K562 (cell line): ENCODE measurements at regions not wholly inside any gene's neighbourhood (a gene's known extent, or its start where the extent isn't known, plus 50 kb on each side); places are given as distances from the start of the nearest gene placed in this dataset.

ENCODE experiments used
- ATAC-seq: fragments of 200-7000 bp; cut with Tn5 transposase; 3 replicates; pipeline ENCODE4 v1.9.1; 2020; ENCODE audit warnings: moderate library complexity
- BruUV-seq: library from RNA; stranded (reverse); fragments of 400-500 nt; replicated peaks from 2 replicates; lab custom pipeline; 2021; lab: Mats Ljungman, UMichigan
- CTCF ChIA-PET: fragments of 300-600 bp; formaldehyde crosslinking; extraction: SDS; loops from one replicate; lab custom pipeline; 2021; ENCODE audit warnings: low intra/inter-chr PET ratio; lab: Yijun Ruan, JAX
- POLR2A ChIA-PET: fragments of 300-600, 350-650 bp; sonication (Branson Sonifier 250); formaldehyde crosslinking; extraction: SDS; loops from one replicate; lab custom pipeline; 2021; ENCODE audit warnings: antibody characterized with exemption, inconsistent platforms; lab: Yijun Ruan, JAX
- DNase-seq, 4 experiments: peaks; one replicate each; pipeline versions ENCODE4 v3.0.0 to v3.0.0-alpha.2; 2011 to 2018; ENCODE audit warnings: low spot score in 3 of 4, mixed read lengths in 3 of 4; ENCODE audit errors: extremely low read depth in 1 of 4
- FAIRE-seq: peaks from 2 replicates; lab custom pipeline; 2011; peaks lifted over from hg19 to GRCh38; lab: Jason Lieb, UNC
- H2AFZ ChIP-seq: 2 replicates; pipeline ENCODE4 v1.6.0; 2011; ENCODE audit warnings: low read depth, low read length, control low read depth, inconsistent platforms
- H3K27ac ChIP-seq: fragments of 200-600 bp; 3 replicates; pipeline ENCODE4 v1.8.0; 2011; ENCODE audit warnings: low read depth, mild to moderate bottlenecking, control low read depth, inconsistent platforms, low read length, moderate library complexity, mixed read lengths; ENCODE audit errors: extremely low read depth
- H3K27me3 ChIP-seq, 2 experiments: fragments of 300-600 bp in 1 of 2; 2 replicates in 1 of 2; 3 replicates in 1 of 2; pipeline versions ENCODE4 v1.6.0 to v1.8.0; 2011; ENCODE audit warnings: inconsistent platforms in 2 of 2, low read length in 2 of 2, mild to moderate bottlenecking in 1 of 2, mixed read lengths in 1 of 2, moderate library complexity in 1 of 2; ENCODE audit not compliant: control insufficient read depth in 2 of 2, insufficient read depth in 2 of 2
- H3K36me3 ChIP-seq: fragments of 300-600 bp; 3 replicates; pipeline ENCODE4 v1.8.0; 2011; ENCODE audit warnings: mild to moderate bottlenecking, low read length, inconsistent platforms; ENCODE audit not compliant: control insufficient read depth, insufficient read depth
- H3K4me1 ChIP-seq, 2 experiments: fragments of 200-600 bp in 1 of 2; replicated peaks in 1 of 2; 2 replicates in 1 of 2; 3 replicates in 1 of 2; pipeline versions ENCODE4 v1.5.1 to v1.8.0; 2011; ENCODE audit warnings: inconsistent platforms in 2 of 2, low read length in 2 of 2, mild to moderate bottlenecking in 1 of 2, mixed read lengths in 1 of 2, moderate library complexity in 1 of 2; ENCODE audit not compliant: control insufficient read depth in 2 of 2, insufficient read depth in 2 of 2
- H3K4me2 ChIP-seq: 2 replicates; pipeline ENCODE4 v1.6.1; 2011; ENCODE audit warnings: low read length, control low read depth, inconsistent platforms, mixed read lengths; ENCODE audit not compliant: insufficient read depth
- H3K4me3 ChIP-seq: fragments of 200-600 bp; sonication (generic), shearing (Covaris generic); 2 replicates; pipeline ENCODE4 v1.5.1; 2016; ENCODE audit warnings: control low read depth, inconsistent platforms
- H3K79me2 ChIP-seq: fragments of 200-600 bp; 3 replicates; pipeline ENCODE4 v1.8.0; 2011; ENCODE audit warnings: low read length, inconsistent platforms; ENCODE audit not compliant: control insufficient read depth, insufficient read depth
- H3K9ac ChIP-seq, 2 experiments: 2 replicates each; pipeline versions ENCODE4 v1.6.0 to v1.6.1; 2011; ENCODE audit warnings: low read depth in 2 of 2, low read length in 2 of 2, control low read depth in 1 of 2, inconsistent platforms in 1 of 2, mild to moderate bottlenecking in 1 of 2, mixed read lengths in 1 of 2; ENCODE audit not compliant: insufficient read depth in 1 of 2
- H3K9me1 ChIP-seq: one replicate; pipeline ENCODE4 v1.6.0; 2011; ENCODE audit warnings: inconsistent platforms, mild to moderate bottlenecking, low read length, moderate library complexity; ENCODE audit not compliant: control insufficient read depth, insufficient read depth
- H3K9me3 ChIP-seq: replicated peaks from 2 replicates; pipeline ENCODE4 v1.5.1; 2011; ENCODE audit warnings: low read depth, low read length, inconsistent platforms; ENCODE audit not compliant: control insufficient read depth, insufficient read depth
- H4K20me1 ChIP-seq: replicated peaks from 2 replicates; pipeline ENCODE4 v1.6.1; 2011; ENCODE audit warnings: low read length, inconsistent platforms, mixed read lengths; ENCODE audit not compliant: control insufficient read depth, insufficient read depth
- ATF1 ChIP-seq, 2 experiments: fragments of 450-650 bp in 1 of 2; IDR thresholded peaks; 2 replicates each; pipeline ENCODE4 v1.6.1; 2016; ENCODE audit warnings: missing compliant biosample characterization in 1 of 2, missing genetic modification characterization in 1 of 2
- DIDO1 ChIP-seq: fragments of 450-650 bp; IDR thresholded peaks from 2 replicates; pipeline ENCODE4 v1.6.1; 2016; ENCODE audit warnings: low read depth, missing biosample characterization, missing genetic modification characterization
- E2F5 ChIP-seq: sonication (generic); formaldehyde crosslinking; IDR thresholded peaks from 2 replicates; pipeline ENCODE4 v1.8.0; 2022; ENCODE audit warnings: mild to moderate bottlenecking, missing genetic modification reagents
- FOXK1 ChIP-seq: sonication (generic); formaldehyde crosslinking; IDR thresholded peaks from 2 replicates; pipeline ENCODE4 v1.8.0; 2022; ENCODE audit warnings: missing genetic modification reagents, mild to moderate bottlenecking, borderline replicate concordance
- MAFF ChIP-seq: IDR thresholded peaks from 2 replicates; pipeline ENCODE4 v1.6.1; 2012; ENCODE audit warnings: low read length, improper control_type of control experiment
- MAFK ChIP-seq: IDR thresholded peaks from 2 replicates; pipeline ENCODE4 v1.6.1; 2011; ENCODE audit warnings: low read length, improper control_type of control experiment
- PHF8 ChIP-seq: fragments of 200-600 bp; sonication (generic); IDR thresholded peaks from 2 replicates; pipeline ENCODE4 v1.6.1; 2012; ENCODE audit warnings: mixed run types, mild to moderate bottlenecking, inconsistent platforms, low read length, moderate library complexity, borderline replicate concordance
- ZNF316 ChIP-seq: fragments of 450-650 bp; IDR thresholded peaks from 2 replicates; pipeline ENCODE4 v1.6.1; 2016
- ZNF695 ChIP-seq: fragments of 450-650 bp; formaldehyde crosslinking; IDR thresholded peaks from 2 replicates; pipeline ENCODE4 v1.4.0; 2020; ENCODE audit warnings: mild to moderate bottlenecking, moderate library complexity
- WGBS: fragments of 100-300 bp; shearing (Covaris generic); methylation state at CpG from one replicate; pipeline ENCODE4 v1.1.6; 2016; ENCODE audit warnings: low coverage, mixed read lengths; ENCODE audit not compliant: insufficient coverage; ENCODE audit errors: missing lambda C conversion rate; 5-methylcytosine and 5-hydroxymethylcytosine counted together
- in situ Hi-C: fragments of 300-500 bp; cut with MboI; formaldehyde crosslinking; loops from 4 replicates; pipeline ENCODE4 v1.15.0; 2018; ENCODE audit warnings: inconsistent platforms, mixed read lengths
- intact Hi-C: fragments of 100-400 bp; cut with micrococcal nuclease; formaldehyde crosslinking; loops from 2 replicates; pipeline ENCODE4 v1.14.2; 2022

- CTCF ChIA-PET = no interaction called here
- no peak for FAIRE-seq
- WGBS = 0% methylated on average over 2 of the region's 2 CpGs
Observed at GRCh38 chr4:157572284-157572683, 351.8 kb downstream of the GRIA2 start.

GRCh38 chr4:157564771-157565170 is 344.2 kb downstream of the GRIA2 start:
- no peaks in the 10 kb centered on the region for H3K36me3 ChIP-seq
- H3K9me1 ChIP-seq = no peaks in the 10 kb centered on the region
- no peaks in the 10 kb centered on the region for H3K79me2 ChIP-seq
- no peaks in the 10 kb centered on the region for H3K4me1 ChIP-seq
- H3K4me2 ChIP-seq = no peak overlapping the region
- no peaks in the 10 kb centered on the region for H3K9me3 ChIP-seq
- H2AFZ ChIP-seq = no peak overlapping the region
- ATAC-seq (no peak), DNase-seq (no peak), FAIRE-seq (no peak)
- intact Hi-C loops (no loop called here), in situ Hi-C loops (no loop called here)
- H3K27me3 ChIP-seq = no peaks in the 10 kb centered on the region
- CTCF ChIA-PET = no interaction called here
- H3K4me3 ChIP-seq = no peak overlapping the region
- no peaks in the 10 kb centered on the region for H4K20me1 ChIP-seq
- TF ChIP-seq DIDO1 (tag) (no peak), ATF1 (CRISPR knock-in tag; IDR thresholded peaks at IDR 0.05) (no peak), ATF1 (tag; IDR thresholded peaks at IDR 0.05) (no peak), MAFF (peak; percentile 54; the same call in 1 of the 2 replicates), MAFK (peak; percentile 60; the same call in 1 of the 2 replicates), ZNF695 (CRISPR knock-in tag) (no peak), PHF8 (no peak), FOXK1 (no peak), ZNF316 (peak; percentile 27; the same call in 1 of the 2 replicates)
- no peak overlapping the region for H3K9ac ChIP-seq
- no TSS peak for BruUV-seq
- H3K27ac ChIP-seq = no peak overlapping the region
- 3% methylated on average over 2 of the region's 2 CpGs for WGBS
- POLR2A ChIA-PET = no interaction called here

More at GRCh38 chr4:157572284-157572683, 351.8 kb downstream of the GRIA2 start:
- no peaks in the 10 kb centered on the region for H3K9me3 ChIP-seq
- no peak overlapping the region for H3K4me3 ChIP-seq
- in situ Hi-C loops (no loop called here), intact Hi-C loops (no loop called here)
- H3K9me1 ChIP-seq = no peaks in the 10 kb centered on the region
- no peak overlapping the region for H2AFZ ChIP-seq
- H3K36me3 ChIP-seq = no peaks in the 10 kb centered on the region
- no peaks in the 10 kb centered on the region for H3K4me1 ChIP-seq
- H4K20me1 ChIP-seq = no peaks in the 10 kb centered on the region
- H3K4me2 ChIP-seq = no peak overlapping the region
- no peak for DNase-seq
- ATAC-seq = no peak
- H3K27me3 ChIP-seq = no peaks in the 10 kb centered on the region
- H3K27ac ChIP-seq = no peak overlapping the region
- H3K79me2 ChIP-seq = no peaks in the 10 kb centered on the region
- no TSS peak for BruUV-seq
- no peak overlapping the region for H3K9ac ChIP-seq
- POLR2A ChIA-PET = no interaction called here
- no peak for TF ChIP-seq E2F5 (CRISPR knock-in tag)
